LNCaP clone FGC (cell line): ENCODE measurements at regions not wholly inside any gene's neighbourhood (a gene's known extent, or its start where the extent isn't known, plus 50 kb on each side); places are given as distances from the start of the nearest gene placed in this dataset.
A peak's percentile ranks its signal among the peaks of the same experiment; 100 is the strongest.

Source experiments
- DNase-seq: peaks from one replicate; pipeline ENCODE4 v3.0.0-alpha.2; 2011; ENCODE audit warnings: low read depth
- H3K4me3 ChIP-seq: 2 replicates; pipeline ENCODE4 v1.5.1; 2011; ENCODE audit warnings: mild to moderate bottlenecking, low read depth, low read length, control low read depth
- TF ChIP-seq, protein P1 (sequence below): IDR thresholded peaks from 2 replicates; pipeline ENCODE4 v1.5.1; 2012; ENCODE audit warnings: mild to moderate bottlenecking; ENCODE audit not compliant: control insufficient read depth, insufficient read depth; ENCODE audit errors: extremely low read depth

DNA sequence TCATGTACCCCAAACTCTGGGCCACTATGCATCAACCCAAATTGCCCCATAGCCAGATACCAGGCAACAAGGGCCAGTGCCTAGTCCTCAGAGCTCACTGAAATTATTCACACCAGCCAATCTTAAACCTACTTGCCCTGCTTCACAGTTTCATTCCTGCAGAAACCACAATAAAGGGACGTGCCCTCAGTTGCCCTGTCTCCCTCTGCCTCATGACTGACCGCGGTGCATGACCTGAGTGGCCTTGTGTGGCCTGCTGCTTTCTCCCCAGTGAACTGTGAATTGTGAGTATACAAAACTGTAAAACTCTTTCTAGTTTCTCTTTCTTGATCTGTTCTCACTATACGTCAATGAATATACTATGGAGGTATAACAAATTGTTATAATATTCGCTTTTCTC lies 490.9 kb upstream of the MIS18BP1 start:
- no peak for DNase-seq
- no peak overlapping the region for H3K4me3 ChIP-seq
- TF ChIP-seq, protein P1, sequence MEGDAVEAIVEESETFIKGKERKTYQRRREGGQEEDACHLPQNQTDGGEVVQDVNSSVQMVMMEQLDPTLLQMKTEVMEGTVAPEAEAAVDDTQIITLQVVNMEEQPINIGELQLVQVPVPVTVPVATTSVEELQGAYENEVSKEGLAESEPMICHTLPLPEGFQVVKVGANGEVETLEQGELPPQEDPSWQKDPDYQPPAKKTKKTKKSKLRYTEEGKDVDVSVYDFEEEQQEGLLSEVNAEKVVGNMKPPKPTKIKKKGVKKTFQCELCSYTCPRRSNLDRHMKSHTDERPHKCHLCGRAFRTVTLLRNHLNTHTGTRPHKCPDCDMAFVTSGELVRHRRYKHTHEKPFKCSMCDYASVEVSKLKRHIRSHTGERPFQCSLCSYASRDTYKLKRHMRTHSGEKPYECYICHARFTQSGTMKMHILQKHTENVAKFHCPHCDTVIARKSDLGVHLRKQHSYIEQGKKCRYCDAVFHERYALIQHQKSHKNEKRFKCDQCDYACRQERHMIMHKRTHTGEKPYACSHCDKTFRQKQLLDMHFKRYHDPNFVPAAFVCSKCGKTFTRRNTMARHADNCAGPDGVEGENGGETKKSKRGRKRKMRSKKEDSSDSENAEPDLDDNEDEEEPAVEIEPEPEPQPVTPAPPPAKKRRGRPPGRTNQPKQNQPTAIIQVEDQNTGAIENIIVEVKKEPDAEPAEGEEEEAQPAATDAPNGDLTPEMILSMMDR: no peak

DNA sequence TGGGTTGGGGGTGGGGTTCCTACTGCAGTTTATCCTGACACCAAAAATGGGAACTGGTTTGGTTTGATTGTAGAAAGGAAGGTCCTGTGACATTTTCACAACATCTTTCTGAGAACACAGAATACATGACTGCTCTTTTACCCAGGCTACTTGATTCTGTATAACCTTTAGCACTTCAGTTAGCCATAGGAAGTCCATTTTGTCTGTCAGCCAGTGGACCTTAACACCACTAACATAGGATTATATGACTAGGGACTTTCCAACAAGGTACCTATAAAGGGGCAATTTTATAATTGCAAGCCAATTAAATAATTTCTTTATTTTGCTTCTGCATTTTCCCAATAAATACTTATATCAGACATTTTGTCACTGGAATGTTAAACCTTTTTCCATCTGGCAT lies 489.2 kb upstream of the MIS18BP1 start:
- no peak overlapping the region for H3K4me3 ChIP-seq
- DNase-seq: no peak
- TF ChIP-seq, protein P1: no peak

DNA sequence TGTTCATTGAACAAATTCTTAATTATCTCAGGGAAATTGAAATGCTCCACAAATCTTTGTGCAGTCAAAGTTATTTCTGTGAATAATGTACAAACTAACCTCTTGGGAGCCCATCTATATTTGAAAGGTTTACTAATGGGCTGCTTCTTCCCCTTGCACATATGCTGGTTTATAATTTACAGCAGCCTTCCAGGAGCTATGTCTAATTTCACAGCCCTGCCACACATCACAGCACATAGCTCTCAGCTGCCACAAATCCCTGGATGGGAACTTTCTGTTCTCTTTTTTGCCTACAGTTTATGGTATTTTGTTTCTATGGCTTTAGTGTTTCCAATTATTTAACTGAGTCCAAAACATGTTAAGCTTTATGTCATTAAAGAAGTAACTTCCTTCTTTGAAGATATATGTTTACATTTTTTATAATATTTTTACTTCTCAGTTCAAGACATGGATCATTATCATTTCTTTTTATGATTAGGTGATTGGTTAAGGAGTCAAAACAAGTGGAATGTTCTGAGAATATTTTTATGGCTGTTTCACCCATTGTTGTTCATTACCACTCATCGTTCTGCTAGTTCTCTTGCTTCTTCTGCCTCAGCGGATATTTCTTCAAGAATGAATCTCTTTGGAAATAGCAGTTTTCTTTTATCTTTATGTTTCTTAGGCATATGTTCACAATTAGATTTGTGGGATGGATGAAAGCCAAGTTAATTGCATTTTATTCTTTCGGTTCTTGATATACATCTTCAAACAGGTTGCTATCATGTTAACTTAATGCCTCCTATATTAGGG lies 475.6 kb upstream of the MIS18BP1 start:
- DNase-seq: no peak
- H3K4me3 ChIP-seq: no peak overlapping the region
- TF ChIP-seq, protein P1: no peak

DNA sequence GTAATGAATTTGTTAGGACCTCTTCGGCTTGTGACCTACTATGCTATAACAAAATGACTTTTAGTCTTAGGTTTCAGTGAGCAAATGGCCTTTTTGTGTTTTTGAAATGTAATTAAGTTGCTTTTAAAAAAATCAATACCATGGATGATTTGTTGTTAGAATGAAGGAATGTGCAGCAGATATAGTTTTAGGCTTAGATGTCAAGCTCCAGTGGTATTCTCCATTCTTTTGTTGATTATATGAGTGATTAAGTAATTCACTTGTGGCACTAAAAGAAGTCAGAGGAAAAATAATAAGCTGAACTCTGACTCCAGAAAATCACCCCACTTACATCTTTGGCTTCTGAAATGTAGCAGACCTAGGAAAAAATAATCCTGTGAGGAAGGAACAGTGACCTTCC lies 474.1 kb upstream of the MIS18BP1 start:
- no peak for DNase-seq
- TF ChIP-seq, protein P1: no peak
- no peak overlapping the region for H3K4me3 ChIP-seq

DNA sequence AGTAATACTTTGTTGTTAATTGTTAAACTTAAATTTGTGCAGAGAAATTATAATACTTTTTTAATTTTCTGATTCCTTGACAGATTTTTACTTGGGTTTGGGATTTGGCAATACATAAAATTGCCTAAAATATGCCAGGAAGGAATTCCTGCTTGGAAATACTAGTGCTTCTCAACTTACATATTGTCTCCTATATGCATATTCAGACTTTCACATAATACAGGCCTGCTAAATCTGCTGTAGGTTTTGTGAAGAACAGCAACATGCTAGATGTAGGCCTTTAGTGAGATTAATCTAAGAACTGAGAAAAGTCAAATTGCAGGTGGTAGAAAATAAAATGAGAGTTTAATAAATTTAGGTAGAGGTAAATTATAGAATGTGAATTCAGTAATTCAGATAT lies 468.5 kb upstream of the MIS18BP1 start:
- TF ChIP-seq, protein P1: no peak
- no peak for DNase-seq
- no peak overlapping the region for H3K4me3 ChIP-seq

DNA sequence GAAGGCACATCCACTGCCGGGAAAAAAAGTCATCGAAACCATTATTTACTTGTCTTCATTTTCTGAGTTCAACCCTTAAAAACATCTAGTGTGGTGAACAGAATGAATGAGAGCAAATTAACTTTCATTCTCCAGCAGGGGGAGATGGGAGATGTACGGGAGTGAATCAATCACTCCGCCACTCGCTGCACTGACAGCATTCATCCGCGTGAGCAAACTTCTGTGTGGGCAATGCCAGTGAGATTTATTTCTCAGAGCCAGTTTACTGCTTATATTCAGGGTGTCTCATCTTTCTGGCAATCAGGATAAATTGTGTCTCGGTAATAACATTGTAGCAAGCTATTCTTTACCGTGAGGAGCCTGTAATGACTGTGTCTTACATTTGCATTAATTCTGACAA lies 463.6 kb upstream of the MIS18BP1 start:
- DNase-seq: peak; percentile 13
- TF ChIP-seq, protein P1: peak; percentile 52
- no peak overlapping the region for H3K4me3 ChIP-seq

DNA sequence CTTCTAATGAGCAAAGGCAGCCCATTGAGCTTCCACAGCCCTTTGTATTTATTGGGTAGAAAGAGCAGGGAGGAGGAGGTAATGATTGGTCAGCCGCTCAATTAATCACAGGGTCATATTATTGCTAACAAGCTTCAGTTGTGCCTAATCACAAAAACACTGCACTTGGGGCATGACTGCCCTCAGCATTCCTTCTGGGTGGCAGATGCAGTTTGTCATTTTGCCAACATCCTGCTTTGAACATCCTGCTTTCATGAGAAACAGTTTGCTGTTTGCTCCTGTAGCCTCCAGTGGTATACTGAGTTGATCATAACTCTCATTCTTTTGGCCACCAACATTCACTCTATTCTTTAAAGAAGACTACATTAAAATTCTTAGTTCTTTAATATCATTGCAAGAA lies 462.9 kb upstream of the MIS18BP1 start:
- no peak for DNase-seq
- H3K4me3 ChIP-seq: no peak overlapping the region
- TF ChIP-seq, protein P1: no peak
